ENCODE measurements at regions not wholly inside any gene's neighbourhood (a gene's known extent, or its start where the extent isn't known, plus 50 kb on each side); places are given as distances from the start of the nearest gene placed in this dataset.

DNA sequence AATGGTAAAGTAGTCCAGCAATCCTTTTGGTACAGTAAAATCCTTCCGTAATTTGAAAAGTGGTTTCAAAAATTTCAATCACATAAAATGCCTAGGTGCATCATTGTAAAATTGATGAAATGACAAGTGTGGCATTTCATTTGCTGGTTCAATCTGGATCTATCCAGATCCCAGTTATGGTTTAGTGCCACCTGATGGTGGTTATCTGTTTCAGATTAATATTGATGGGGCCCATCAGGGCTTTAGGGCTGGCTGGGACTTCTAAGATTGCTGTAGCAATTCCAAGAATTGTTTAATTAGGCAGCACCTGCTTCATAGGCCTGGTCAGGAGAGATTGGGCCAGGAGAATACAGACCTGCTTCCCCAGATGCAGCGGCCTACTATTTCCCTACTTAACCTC is 55.5 kb upstream of the PIK3C3 start:
- no peaks in the 10 kb centered on the region for H3K4me1 ChIP-seq
- no peaks in the 10 kb centered on the region for H3K36me3 ChIP-seq
- no peaks in the 10 kb centered on the region for H3K9me3 ChIP-seq
- no peak overlapping the region for H3K27ac ChIP-seq
- no peak overlapping the region for H3K4me3 ChIP-seq
- intact Hi-C loops (cut with DNase I): no loop called here
- DNase-seq: no peak
- H3K27me3 ChIP-seq (ENCODE audit: low read depth): no peaks in the 10 kb centered on the region
- no peak for ATAC-seq
- no peak for TF ChIP-seq CTCF (IDR thresholded peaks at IDR 0.05)

- ATAC-seq (no peak), DNase-seq (no peak)
- intact Hi-C loops (cut with DNase I): no loop called here
- Histone ChIP-seq H3K27ac (no peak overlapping the region), H3K4me1 (no peaks in the 10 kb centered on the region), H3K36me3 (no peaks in the 10 kb centered on the region), H3K9me3 (no peaks in the 10 kb centered on the region), H3K27me3 (ENCODE audit: low read depth) (no peaks in the 10 kb centered on the region), H3K4me3 (no peak overlapping the region)
- TF ChIP-seq CTCF (IDR thresholded peaks at IDR 0.05): no peak
These were observed 61.6 kb upstream of the PIK3C3 start for GRCh38 chr18:41893432-41893831.

- Histone ChIP-seq H3K36me3 (no peaks in the 10 kb centered on the region), H3K27ac (no peak overlapping the region), H3K9me3 (no peaks in the 10 kb centered on the region), H3K4me3 (no peak overlapping the region), H3K4me1 (no peaks in the 10 kb centered on the region), H3K27me3 (ENCODE audit: low read depth) (no peaks in the 10 kb centered on the region)
- DNase-seq (no peak), ATAC-seq (no peak)
- no peak for TF ChIP-seq CTCF (IDR thresholded peaks at IDR 0.05)
- intact Hi-C loops (cut with DNase I): no loop called here
These were observed 67.9 kb upstream of the PIK3C3 start for GRCh38 chr18:41887100-41887499.

GRCh38 chr18:41886126-41886807 is 68.8 kb upstream of the PIK3C3 start:
- H3K9me3 ChIP-seq: no peaks in the 10 kb centered on the region
- H3K4me1 ChIP-seq: no peaks in the 10 kb centered on the region
- H3K27ac ChIP-seq: no peak overlapping the region
- DNase-seq: no peak
- no peaks in the 10 kb centered on the region for H3K27me3 ChIP-seq (ENCODE audit: low read depth)
- no peak overlapping the region for H3K4me3 ChIP-seq
- ATAC-seq: no peak
- no peak for TF ChIP-seq CTCF (IDR thresholded peaks at IDR 0.05)
- H3K36me3 ChIP-seq: no peaks in the 10 kb centered on the region
- intact Hi-C loops (cut with DNase I): no loop called here

GRCh38 chr18:41881285-41881684 is 73.7 kb upstream of the PIK3C3 start:
- TF ChIP-seq CTCF (IDR thresholded peaks at IDR 0.05): no peak
- DNase-seq: no peak
- Histone ChIP-seq H3K27ac (no peak overlapping the region), H3K4me3 (no peak overlapping the region), H3K27me3 (ENCODE audit: low read depth) (no peaks in the 10 kb centered on the region), H3K4me1 (no peaks in the 10 kb centered on the region), H3K9me3 (no peaks in the 10 kb centered on the region), H3K36me3 (no peaks in the 10 kb centered on the region)
- no peak for ATAC-seq
- intact Hi-C loops (cut with DNase I): no loop called here
